ENCODE measurements at regions not wholly inside any gene's neighbourhood (a gene's known extent, or its start where the extent isn't known, plus 50 kb on each side); places are given as distances from the start of the nearest gene placed in this dataset.

DNA sequence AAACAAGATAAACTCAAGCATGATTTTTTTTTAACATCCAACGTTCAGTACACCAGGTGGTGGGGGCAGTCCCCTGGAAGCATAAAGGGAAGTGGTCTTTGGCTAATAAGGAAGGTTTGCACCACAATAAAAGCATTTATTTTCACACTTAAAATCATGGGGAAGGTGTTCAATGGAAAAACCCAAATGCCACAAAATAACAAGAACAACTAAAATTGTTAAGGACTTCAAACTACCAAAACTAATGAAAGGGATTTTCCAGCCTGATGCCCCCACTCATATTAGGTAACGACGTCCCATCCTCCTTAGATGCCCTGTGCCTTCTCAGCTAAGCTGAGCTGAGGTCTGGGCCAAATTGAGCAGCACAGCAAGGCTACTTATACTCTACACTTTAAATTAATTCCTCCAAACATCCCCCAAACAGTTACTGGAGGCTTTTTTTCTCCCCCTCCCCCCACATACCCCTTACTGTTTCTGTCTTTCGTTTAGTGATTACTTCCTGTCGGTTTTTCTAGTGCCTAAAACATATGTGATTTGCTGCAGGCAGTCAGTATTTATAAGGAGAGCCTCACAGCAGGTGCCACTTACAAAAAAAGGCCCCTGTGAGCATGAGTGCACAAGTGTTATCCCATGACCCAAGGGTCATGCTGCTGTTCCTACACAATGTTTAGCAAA lies 259.7 kb upstream of the ZNF608 start:
- no peak for DNase-seq (ENCODE audit: low read depth)

GRCh38 chr5:125010356-125010755 lies 263.9 kb upstream of the ZNF608 start:
- DNase-seq (ENCODE audit: low read depth): no peak

GRCh38 chr5:125011014-125011413 lies 264.6 kb upstream of the ZNF608 start:
- DNase-seq (ENCODE audit: low read depth): no peak

DNA sequence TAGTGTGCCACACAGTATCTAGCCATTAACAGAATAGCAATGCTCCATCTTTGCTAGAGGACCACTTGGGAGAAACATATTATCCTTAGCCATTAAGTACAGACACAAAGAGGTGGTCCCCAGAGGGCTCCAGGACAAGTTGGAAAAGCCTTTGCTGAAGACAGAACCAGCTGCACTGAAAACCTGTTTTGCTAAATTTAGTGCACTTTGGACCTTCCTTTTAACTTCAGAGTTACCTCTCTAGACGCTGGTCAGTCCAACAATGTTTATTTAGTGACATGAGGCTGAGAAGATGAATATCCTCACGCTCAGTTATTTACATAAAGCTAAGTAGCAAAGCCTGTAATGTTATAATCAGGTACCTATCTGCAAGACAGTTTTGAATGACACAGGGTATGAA lies 265.0 kb upstream of the ZNF608 start:
- DNase-seq (ENCODE audit: low read depth): no peak

DNA sequence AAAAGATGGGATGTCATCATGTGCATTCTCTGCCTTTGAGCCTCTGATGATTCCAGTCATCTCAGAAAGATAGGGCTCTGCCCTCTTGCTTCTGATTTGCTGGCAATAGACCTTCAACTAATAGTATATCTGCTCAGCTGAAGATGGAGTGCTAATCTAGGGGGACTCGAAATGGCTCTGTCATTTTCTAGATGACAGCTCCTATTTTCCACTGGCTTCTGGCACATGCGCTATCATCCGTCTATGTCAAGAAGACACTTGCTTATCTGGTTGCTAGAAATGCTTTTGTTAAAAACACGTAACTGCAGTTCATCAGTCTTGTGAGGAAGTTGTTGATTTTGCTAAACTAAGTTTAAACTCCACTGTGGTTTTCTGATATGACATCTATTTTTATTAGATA lies 265.5 kb upstream of the ZNF608 start:
- DNase-seq (ENCODE audit: low read depth): no peak

GRCh38 chr5:125012727-125013451 lies 266.4 kb upstream of the ZNF608 start:
- no peak for DNase-seq (ENCODE audit: low read depth)

GRCh38 chr5:125014202-125014601 lies 267.8 kb upstream of the ZNF608 start:
- no peak for DNase-seq (ENCODE audit: low read depth)

- no peak for DNase-seq (ENCODE audit: low read depth)
Measured at GRCh38 chr5:125017796-125018195, 271.4 kb upstream of the ZNF608 start.

- no peak for DNase-seq (ENCODE audit: low read depth)
Measured at GRCh38 chr5:125023673-125024072, 277.2 kb upstream of the ZNF608 start.

GRCh38 chr5:125026867-125027731 lies 280.7 kb upstream of the ZNF608 start:
- DNase-seq (ENCODE audit: low read depth): no peak

- no peak for DNase-seq (ENCODE audit: low read depth)
Measured at GRCh38 chr5:125032286-125032685, 285.8 kb upstream of the ZNF608 start.

DNA sequence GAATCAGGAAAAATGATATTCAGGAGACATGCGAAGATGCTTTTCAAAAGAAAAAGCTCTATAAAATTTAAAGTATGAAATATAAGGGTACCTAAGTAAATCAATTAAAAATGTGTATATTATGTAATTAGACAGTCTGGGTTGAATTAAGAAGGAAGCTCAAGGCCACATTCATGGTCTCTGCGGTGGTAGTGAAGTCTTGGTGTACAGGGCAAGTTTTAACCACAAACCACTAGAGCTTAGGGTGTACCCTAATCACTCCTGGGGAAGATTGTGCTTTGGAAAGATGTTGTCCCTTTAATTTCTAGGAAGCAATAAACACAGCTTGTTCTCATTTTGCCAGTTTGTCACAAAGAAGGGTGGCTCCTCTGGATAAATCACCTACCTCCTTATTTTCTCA lies 287.2 kb upstream of the ZNF608 start:
- DNase-seq (ENCODE audit: low read depth): no peak

DNA sequence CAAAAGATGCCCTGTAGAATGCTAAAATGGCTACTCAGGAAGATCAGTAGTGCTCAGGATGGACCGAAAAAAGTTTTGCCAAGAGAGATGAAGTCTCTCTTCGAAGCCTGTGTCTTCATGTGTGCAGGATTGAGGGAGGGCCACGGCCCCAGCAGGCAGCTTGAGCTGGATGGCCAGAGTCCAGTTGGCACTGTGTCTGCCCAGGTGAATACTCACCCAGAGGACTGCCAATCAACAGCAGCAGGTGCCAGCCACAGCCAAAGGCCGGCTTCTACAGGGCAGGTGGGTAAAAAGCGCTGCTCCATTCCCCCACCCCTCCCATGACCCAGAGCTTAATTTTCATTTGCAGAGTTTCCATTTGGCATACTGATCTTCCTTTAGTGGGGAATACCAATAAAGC lies 287.9 kb upstream of the ZNF608 start:
- DNase-seq (ENCODE audit: low read depth): no peak

GRCh38 chr5:125036494-125036893 lies 290.1 kb upstream of the ZNF608 start:
- DNase-seq (ENCODE audit: low read depth): no peak

DNA sequence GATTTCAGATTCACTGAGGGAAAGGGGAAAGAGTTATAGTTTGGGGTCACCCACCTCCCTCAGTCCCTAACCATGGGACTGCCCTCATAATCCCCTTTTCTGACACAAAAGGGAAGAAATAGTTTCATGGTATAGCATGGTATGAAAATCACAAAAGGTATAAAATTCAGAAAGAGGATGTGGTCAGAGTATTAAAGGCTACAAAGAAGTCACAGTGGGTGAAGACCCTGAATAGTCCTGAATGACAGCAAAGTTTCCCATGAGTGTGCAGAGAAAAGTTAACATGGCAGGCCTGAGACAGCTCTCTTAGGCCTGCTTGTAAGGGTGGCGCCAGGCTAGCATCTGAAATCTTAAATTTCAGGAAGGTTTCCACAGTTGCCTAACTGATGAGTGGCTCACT lies 290.6 kb upstream of the ZNF608 start:
- no peak for DNase-seq (ENCODE audit: low read depth)

GRCh38 chr5:125037530-125037929 lies 291.1 kb upstream of the ZNF608 start:
- no peak for DNase-seq (ENCODE audit: low read depth)

GRCh38 chr5:125038477-125038876 lies 292.0 kb upstream of the ZNF608 start:
- DNase-seq (ENCODE audit: low read depth): no peak

DNA sequence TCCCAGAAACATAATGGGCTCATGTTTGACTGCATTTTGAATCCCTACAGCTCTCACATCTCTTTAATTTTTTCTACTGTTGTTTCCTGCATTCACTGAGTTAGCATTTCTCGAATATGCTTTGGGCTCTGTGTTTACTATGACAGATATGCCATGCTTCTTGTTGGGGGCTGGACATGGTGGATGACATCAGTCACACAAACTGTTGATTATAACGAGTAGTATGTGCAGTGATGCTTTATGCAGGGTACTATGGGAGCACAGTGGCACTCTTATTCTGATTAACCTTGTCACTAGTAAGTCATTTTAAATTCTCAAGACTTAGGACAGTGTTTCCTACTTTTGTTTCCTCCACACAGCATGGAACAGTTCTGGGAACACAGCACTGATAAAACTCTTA lies 295.4 kb upstream of the ZNF608 start:
- DNase-seq (ENCODE audit: low read depth): no peak

GRCh38 chr5:125042261-125042890 lies 295.9 kb upstream of the ZNF608 start:
- no peak for DNase-seq (ENCODE audit: low read depth)

- DNase-seq (ENCODE audit: low read depth): no peak
Measured at GRCh38 chr5:125043781-125044391, 297.4 kb upstream of the ZNF608 start.

- DNase-seq (ENCODE audit: low read depth): no peak
Measured at GRCh38 chr5:125044491-125045282, 298.2 kb upstream of the ZNF608 start.

Measured in activated T-helper 9 cell treated with anti-CD3 and anti-CD28 coated beads, Interleukin-2, amount 50 U/mL, for 16 hours (primary cell).